GM12891 (cell line): ENCODE measurements at regions not wholly inside any gene's neighbourhood (a gene's known extent, or its start where the extent isn't known, plus 50 kb on each side); places are given as distances from the start of the nearest gene placed in this dataset.

Experiments used
- DNase-seq: peaks from one replicate; pipeline ENCODE4 v3.0.0; 2011; ENCODE audit warnings: low spot score; ENCODE audit not compliant: insufficient read length
- FAIRE-seq: peaks from 2 replicates; lab custom pipeline; 2011; peaks lifted over from hg19 to GRCh38; lab: Jason Lieb, UNC
- PAX5 ChIP-seq: IDR thresholded peaks from 2 replicates; pipeline ENCODE4 v1.6.1; 2011; ENCODE audit warnings: low read length, moderate library complexity, mild to moderate bottlenecking; ENCODE audit not compliant: insufficient read depth, severe bottlenecking
- POLR2A ChIP-seq: IDR thresholded peaks from 2 replicates; pipeline ENCODE4 v1.6.1; 2011; ENCODE audit warnings: low read depth, low read length, control low read depth
- POLR2AphosphoS5 ChIP-seq: IDR thresholded peaks from 2 replicates; pipeline ENCODE4 v1.6.1; 2011; ENCODE audit warnings: low read depth, low read length, control low read depth
- POU2F2 ChIP-seq: IDR thresholded peaks from 2 replicates; pipeline ENCODE4 v1.6.1; 2011; ENCODE audit warnings: low read depth, mild to moderate bottlenecking, control low read depth, low read length, moderate library complexity
- SPI1 ChIP-seq: IDR thresholded peaks from 2 replicates; pipeline ENCODE4 v1.6.1; 2011; ENCODE audit warnings: low read depth, low read length, control low read depth
- TAF1 ChIP-seq: IDR thresholded peaks from 2 replicates; pipeline ENCODE4 v1.6.1; 2011; ENCODE audit warnings: low read depth, low read length, control low read depth

GRCh38 chr13:111638233-111638632, 317.8 kb downstream of the TEX29 start:
- DNase-seq, result no peak
- TF ChIP-seq POLR2A, result no peak
- no peak for TF ChIP-seq PAX5
- no peak for TF ChIP-seq TAF1
- no peak for TF ChIP-seq SPI1
- TF ChIP-seq POU2F2, result no peak
- TF ChIP-seq POLR2AphosphoS5, result no peak
- no peak for FAIRE-seq

GRCh38 chr13:111639196-111639705, 318.8 kb downstream of the TEX29 start:
- FAIRE-seq, result no peak
- DNase-seq, result no peak
- TF ChIP-seq POLR2A, result no peak
- no peak for TF ChIP-seq POU2F2
- no peak for TF ChIP-seq TAF1
- no peak for TF ChIP-seq PAX5
- no peak for TF ChIP-seq POLR2AphosphoS5
- TF ChIP-seq SPI1, result no peak

GRCh38 chr13:111640006-111640405, 319.6 kb downstream of the TEX29 start:
- DNase-seq, result no peak
- FAIRE-seq, result no peak
- TF ChIP-seq POLR2AphosphoS5, result no peak
- no peak for TF ChIP-seq PAX5
- no peak for TF ChIP-seq TAF1
- no peak for TF ChIP-seq POLR2A
- no peak for TF ChIP-seq SPI1
- TF ChIP-seq POU2F2, result no peak

- no peak for TF ChIP-seq TAF1
- no peak for TF ChIP-seq POLR2AphosphoS5
- DNase-seq (no peak), FAIRE-seq (no peak)
Measured at GRCh38 chr13:111640476-111640875, 320.0 kb downstream of the TEX29 start.

- FAIRE-seq, result no peak
Measured at GRCh38 chr13:111642156-111642767, 321.8 kb downstream of the TEX29 start.

GRCh38 chr13:111644750-111645149, 324.3 kb downstream of the TEX29 start:
- no peak for FAIRE-seq
- TF ChIP-seq TAF1, result no peak
- TF ChIP-seq POLR2AphosphoS5, result no peak
- no peak for TF ChIP-seq POLR2A
- no peak for TF ChIP-seq SPI1
- TF ChIP-seq PAX5, result no peak
- TF ChIP-seq POU2F2, result no peak

More at GRCh38 chr13:111642156-111642767, 321.8 kb downstream of the TEX29 start:
- TF ChIP-seq SPI1 (no peak), TAF1 (no peak), POU2F2 (no peak), POLR2A (no peak), PAX5 (no peak), POLR2AphosphoS5 (no peak)
- DNase-seq, result no peak

GRCh38 chr13:111645198-111645597, 324.8 kb downstream of the TEX29 start:
- no peak for FAIRE-seq
- DNase-seq, result no peak
- TF ChIP-seq SPI1 (no peak), TAF1 (no peak), PAX5 (no peak), POU2F2 (no peak), POLR2AphosphoS5 (no peak), POLR2A (no peak)

More at GRCh38 chr13:111644750-111645149, 324.3 kb downstream of the TEX29 start:
- DNase-seq, result no peak

- TF ChIP-seq TAF1 (no peak), POLR2AphosphoS5 (no peak), POLR2A (no peak), POU2F2 (no peak), SPI1 (no peak), PAX5 (no peak)
- FAIRE-seq, result no peak
- DNase-seq, result no peak
Measured at GRCh38 chr13:111645598-111646455, 325.4 kb downstream of the TEX29 start.

- FAIRE-seq, result no peak
- TF ChIP-seq POLR2AphosphoS5 (no peak), TAF1 (no peak), POLR2A (no peak), POU2F2 (no peak), SPI1 (no peak)
- DNase-seq, result no peak
Measured at GRCh38 chr13:111646456-111646855, 326.0 kb downstream of the TEX29 start.

- TF ChIP-seq PAX5, result no peak
- TF ChIP-seq SPI1, result no peak
- TF ChIP-seq POU2F2, result no peak
- no peak for TF ChIP-seq POLR2AphosphoS5
- TF ChIP-seq TAF1, result no peak
- no peak for TF ChIP-seq POLR2A
- DNase-seq (no peak), FAIRE-seq (no peak)
Measured at GRCh38 chr13:111648885-111649284, 328.4 kb downstream of the TEX29 start.
